GM12892 (cell line): ENCODE measurements at regions not wholly inside any gene's neighbourhood (a gene's known extent, or its start where the extent isn't known, plus 50 kb on each side); places are given as distances from the start of the nearest gene placed in this dataset.

Source experiments
- POLR2A ChIP-seq: IDR thresholded peaks from 2 replicates; pipeline ENCODE4 v1.6.1; 2011; ENCODE audit warnings: low read depth, low read length, control low read depth
- POLR2AphosphoS5 ChIP-seq: IDR thresholded peaks from 2 replicates; pipeline ENCODE4 v1.6.1; 2011; ENCODE audit warnings: low read depth, low read length, control low read depth

DNA sequence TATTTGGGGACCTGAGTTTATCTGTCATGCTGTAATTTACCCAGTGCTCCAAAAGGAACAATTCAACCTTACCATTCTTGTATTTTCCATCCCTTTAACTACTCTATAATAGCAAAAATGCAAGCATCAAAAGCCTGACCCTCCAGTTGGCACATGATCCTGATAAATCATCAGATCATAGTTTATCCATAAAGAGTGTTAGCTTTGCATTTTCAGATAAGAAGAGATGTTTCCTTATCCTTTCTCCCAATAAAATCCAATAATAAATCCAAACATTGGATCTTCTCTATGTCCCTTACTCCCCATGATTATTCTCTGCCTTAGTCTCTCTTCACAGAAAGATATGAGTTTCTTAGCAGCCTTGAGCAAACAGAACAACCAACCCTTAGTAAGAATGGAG, 134.9 kb downstream of the FSCB start:
- TF ChIP-seq POLR2A (no peak), POLR2AphosphoS5 (no peak)
